Vagina (tissue), 2 donors: ENCODE measurements at regions not wholly inside any gene's neighbourhood (a gene's known extent, or its start where the extent isn't known, plus 50 kb on each side); places are given as distances from the start of the nearest gene placed in this dataset.

ENCODE experiments used
- DNase-seq, 2 donors: peaks; one replicate each; pipeline ENCODE4 v3.0.0-alpha.2; 2017; ENCODE audit errors: extremely low spot score in 2 of 2
- H3K27ac ChIP-seq: fragments of 200-600 bp; sonication (generic); one replicate; pipeline ENCODE4 v1.5.1; 2019
- H3K27me3 ChIP-seq: fragments of 200-600 bp; sonication (generic); one replicate; pipeline ENCODE4 v1.5.1; 2019
- H3K36me3 ChIP-seq, 2 donors: fragments of 200-600 bp; sonication (generic); one replicate each; pipeline ENCODE4 v1.5.1; 2017 to 2019
- H3K4me1 ChIP-seq: fragments of 200-600 bp; sonication (generic); one replicate; pipeline ENCODE4 v1.5.1; 2019
- H3K4me3 ChIP-seq, 2 donors: fragments of 200-600 bp; sonication (generic); 1 replicate in 1 of 2; 2 replicates in 1 of 2; pipeline ENCODE4 v1.5.1; 2016 to 2019
- H3K9me3 ChIP-seq: fragments of 200-600 bp; sonication (generic); one replicate; pipeline ENCODE4 v1.5.1; 2019
- POLR2A ChIP-seq, 2 donors: fragments of 450-650 bp; IDR thresholded peaks; one replicate each; pipeline ENCODE4 v1.6.1; 2017; ENCODE audit warnings: antibody characterized with exemption in 2 of 2, mild to moderate bottlenecking in 2 of 2, moderate library complexity in 2 of 2
- POLR2AphosphoS5 ChIP-seq, 2 donors: sonication (generic); formaldehyde crosslinking; IDR thresholded peaks; one replicate each; pipeline ENCODE4 v1.9.0; 2017; ENCODE audit warnings: antibody characterized with exemption in 2 of 2, mild to moderate bottlenecking in 2 of 2, low read depth in 1 of 2; ENCODE audit not compliant: insufficient read depth in 1 of 2
- intact Hi-C: fragments of 100-400 bp; cut with DNase I; formaldehyde crosslinking; loops from one replicate; pipeline ENCODE4 v1.15.1; 2023
- TF ChIP-seq, protein P1 (sequence below), 3 experiments: fragments of 450-650 bp in 2 of 3; fragments of 200-600 bp in 1 of 3; sonication (generic) in 1 of 3; IDR thresholded peaks; one replicate each; pipeline ENCODE4 v1.5.1; 2017 to 2019; ENCODE audit warnings: antibody characterized with exemption in 3 of 3, mild to moderate bottlenecking in 2 of 3, moderate library complexity in 2 of 3

DNA sequence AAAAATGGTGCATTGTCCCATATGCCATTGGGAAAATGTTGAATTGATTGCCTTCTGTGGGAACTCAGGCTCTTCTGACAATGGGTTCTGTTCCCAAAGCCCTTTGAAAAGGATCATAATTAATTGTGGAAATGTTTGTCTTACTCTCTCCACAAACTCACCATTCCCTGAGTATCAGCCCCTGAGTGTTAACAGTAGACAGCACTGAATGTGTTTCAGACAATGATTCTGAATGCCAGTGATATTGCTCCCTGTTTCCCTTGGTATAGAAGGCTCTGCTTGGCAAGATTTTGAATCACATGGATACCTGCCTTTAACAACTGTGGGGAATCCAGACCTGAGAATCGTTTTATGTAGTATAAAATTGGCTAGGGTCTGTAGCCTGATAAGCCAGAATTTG lies 1096.8 kb downstream of the ADGRL2 start:
- intact Hi-C loops = no loop called here
- H3K4me1 ChIP-seq = no peaks in the 10 kb centered on the region
- H3K27me3 ChIP-seq = no peaks in the 10 kb centered on the region
- TF ChIP-seq, protein P1, sequence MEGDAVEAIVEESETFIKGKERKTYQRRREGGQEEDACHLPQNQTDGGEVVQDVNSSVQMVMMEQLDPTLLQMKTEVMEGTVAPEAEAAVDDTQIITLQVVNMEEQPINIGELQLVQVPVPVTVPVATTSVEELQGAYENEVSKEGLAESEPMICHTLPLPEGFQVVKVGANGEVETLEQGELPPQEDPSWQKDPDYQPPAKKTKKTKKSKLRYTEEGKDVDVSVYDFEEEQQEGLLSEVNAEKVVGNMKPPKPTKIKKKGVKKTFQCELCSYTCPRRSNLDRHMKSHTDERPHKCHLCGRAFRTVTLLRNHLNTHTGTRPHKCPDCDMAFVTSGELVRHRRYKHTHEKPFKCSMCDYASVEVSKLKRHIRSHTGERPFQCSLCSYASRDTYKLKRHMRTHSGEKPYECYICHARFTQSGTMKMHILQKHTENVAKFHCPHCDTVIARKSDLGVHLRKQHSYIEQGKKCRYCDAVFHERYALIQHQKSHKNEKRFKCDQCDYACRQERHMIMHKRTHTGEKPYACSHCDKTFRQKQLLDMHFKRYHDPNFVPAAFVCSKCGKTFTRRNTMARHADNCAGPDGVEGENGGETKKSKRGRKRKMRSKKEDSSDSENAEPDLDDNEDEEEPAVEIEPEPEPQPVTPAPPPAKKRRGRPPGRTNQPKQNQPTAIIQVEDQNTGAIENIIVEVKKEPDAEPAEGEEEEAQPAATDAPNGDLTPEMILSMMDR (IDR thresholded peaks at IDR 0.05) = no peak
- TF ChIP-seq POLR2A (IDR thresholded peaks at IDR 0.05) (no peak), POLR2AphosphoS5 (IDR thresholded peaks at IDR 0.05; ENCODE audit: insufficient read depth in 1 of 2, low read depth in 1 of 2) (no peak)
- H3K36me3 ChIP-seq = no peaks in the 10 kb centered on the region
- H3K4me3 ChIP-seq = no peak overlapping the region
- no peaks in the 10 kb centered on the region for H3K9me3 ChIP-seq
- no peak for DNase-seq
- no peak overlapping the region for H3K27ac ChIP-seq

DNA sequence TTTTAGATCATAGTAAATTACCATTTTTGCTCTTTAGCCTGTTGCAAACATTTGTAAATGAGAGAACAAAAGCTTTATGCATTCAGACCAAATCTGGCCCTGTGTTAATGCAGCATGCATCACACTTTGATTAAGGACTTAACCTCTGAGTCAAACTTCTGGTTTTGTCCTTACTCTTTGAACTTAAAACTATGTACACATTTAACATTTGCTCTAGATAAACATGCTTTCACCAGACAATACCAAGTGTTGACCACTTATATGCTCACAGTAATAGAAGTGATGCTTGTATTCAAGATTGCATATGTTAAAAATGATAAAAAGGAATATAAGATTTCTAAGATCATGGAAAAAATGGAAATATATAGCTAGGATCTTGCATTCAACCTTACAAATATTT lies 1095.3 kb downstream of the ADGRL2 start:
- H3K9me3 ChIP-seq = no peaks in the 10 kb centered on the region
- no peaks in the 10 kb centered on the region for H3K36me3 ChIP-seq
- H3K27ac ChIP-seq = no peak overlapping the region
- H3K27me3 ChIP-seq = no peaks in the 10 kb centered on the region
- H3K4me1 ChIP-seq = no peaks in the 10 kb centered on the region
- H3K4me3 ChIP-seq = no peak overlapping the region
- DNase-seq = no peak
- TF ChIP-seq POLR2AphosphoS5 (IDR thresholded peaks at IDR 0.05; ENCODE audit: insufficient read depth in 1 of 2, low read depth in 1 of 2) = no peak
- TF ChIP-seq, protein P1 (IDR thresholded peaks at IDR 0.05) = no peak
- no peak for TF ChIP-seq POLR2A (IDR thresholded peaks at IDR 0.05)
- intact Hi-C loops = no loop called here

DNA sequence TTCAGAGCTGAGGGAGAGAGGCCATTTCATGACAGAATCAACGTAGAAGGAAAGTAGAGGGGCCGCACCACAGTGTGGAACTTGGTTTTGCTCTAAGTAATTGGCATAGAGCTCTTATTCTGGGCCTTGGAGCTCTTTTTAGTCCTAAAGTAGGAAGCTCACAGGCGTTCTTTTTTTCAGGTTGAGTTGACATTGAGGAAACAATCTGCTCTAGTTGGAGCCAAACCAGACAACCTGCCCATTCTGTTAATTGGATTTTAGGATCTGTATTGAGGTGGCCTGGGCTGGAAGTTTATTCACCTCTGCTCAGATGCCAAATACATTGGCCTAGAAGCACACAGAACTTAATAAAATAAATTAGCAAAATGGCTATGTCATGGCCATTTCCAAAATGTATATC lies 1093.9 kb downstream of the ADGRL2 start:
- no peak overlapping the region for H3K27ac ChIP-seq
- H3K4me3 ChIP-seq = no peak overlapping the region
- no peaks in the 10 kb centered on the region for H3K27me3 ChIP-seq
- TF ChIP-seq POLR2AphosphoS5 (IDR thresholded peaks at IDR 0.05; ENCODE audit: insufficient read depth in 1 of 2, low read depth in 1 of 2) (no peak), POLR2A (IDR thresholded peaks at IDR 0.05) (no peak)
- TF ChIP-seq, protein P1 (IDR thresholded peaks at IDR 0.05) = no peak
- DNase-seq = no peak
- H3K9me3 ChIP-seq = no peaks in the 10 kb centered on the region
- intact Hi-C loops = no loop called here
- H3K36me3 ChIP-seq = no peaks in the 10 kb centered on the region
- no peaks in the 10 kb centered on the region for H3K4me1 ChIP-seq

DNA sequence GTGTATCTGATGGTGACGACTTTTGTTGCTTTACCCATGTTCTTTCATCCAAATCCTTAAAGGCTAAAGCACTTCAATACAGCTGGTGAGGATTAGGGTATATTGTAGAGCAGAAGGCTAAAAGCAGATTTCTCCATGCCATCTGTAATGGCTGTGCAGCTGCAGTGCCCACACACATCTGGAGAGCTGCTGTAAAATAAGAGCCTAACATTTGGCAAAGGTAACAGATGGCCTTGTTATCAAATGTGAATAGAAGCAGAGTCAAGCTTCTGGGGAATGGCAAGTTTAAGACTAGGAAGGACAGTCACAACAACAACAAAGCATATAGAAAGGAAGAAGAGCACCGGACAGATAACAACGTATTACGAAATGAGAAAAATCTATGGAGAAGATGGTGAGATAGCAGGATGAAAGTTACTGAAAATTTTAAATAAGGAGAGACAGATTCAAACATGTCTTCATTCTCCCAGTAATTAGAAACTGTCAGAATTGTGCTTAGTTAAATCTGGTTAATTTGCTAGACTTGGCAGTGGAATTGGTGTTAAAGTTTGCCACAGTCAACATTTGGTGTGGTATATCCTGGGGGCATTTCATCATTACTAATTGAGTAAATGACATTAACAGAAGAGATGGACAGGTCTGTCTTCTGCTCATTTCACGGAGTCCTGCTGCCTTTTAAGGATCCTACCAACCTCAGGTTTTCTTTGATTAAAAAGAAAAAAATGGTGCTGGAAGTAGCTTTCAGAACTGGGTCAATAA lies 1093.2 kb downstream of the ADGRL2 start:
- TF ChIP-seq POLR2A (IDR thresholded peaks at IDR 0.05) = no peak
- no peak for TF ChIP-seq POLR2AphosphoS5 (IDR thresholded peaks at IDR 0.05; ENCODE audit: insufficient read depth in 1 of 2, low read depth in 1 of 2)
- TF ChIP-seq, protein P1 (IDR thresholded peaks at IDR 0.05) = no peak
- H3K27ac ChIP-seq = no peak overlapping the region
- H3K36me3 ChIP-seq = no peaks in the 10 kb centered on the region
- no peak for DNase-seq
- intact Hi-C loops = no loop called here
- no peaks in the 10 kb centered on the region for H3K27me3 ChIP-seq
- no peaks in the 10 kb centered on the region for H3K4me1 ChIP-seq
- H3K9me3 ChIP-seq = no peaks in the 10 kb centered on the region
- H3K4me3 ChIP-seq = no peak overlapping the region

DNA sequence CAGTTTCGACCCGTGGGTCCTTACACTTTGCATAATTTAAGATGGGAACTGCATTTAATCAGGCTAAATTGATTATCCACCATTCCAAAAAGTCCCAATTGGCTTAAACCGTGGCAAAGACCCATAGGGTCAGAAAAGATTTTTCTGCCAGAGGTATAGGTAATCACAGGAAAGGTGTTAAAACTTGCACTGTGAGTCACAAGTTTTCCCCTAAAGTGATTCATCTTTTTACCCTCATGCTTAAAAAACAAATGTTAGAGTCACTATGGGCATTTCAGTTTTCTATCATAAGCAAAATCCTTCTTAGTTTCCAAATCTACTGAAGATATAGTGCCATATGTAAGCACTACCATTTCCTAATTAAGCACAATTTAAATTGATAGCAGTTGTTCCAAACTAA lies 1079.8 kb downstream of the ADGRL2 start:
- Histone ChIP-seq H3K27ac (no peak overlapping the region), H3K9me3 (no peaks in the 10 kb centered on the region), H3K4me1 (no peaks in the 10 kb centered on the region), H3K27me3 (no peaks in the 10 kb centered on the region), H3K4me3 (no peak overlapping the region), H3K36me3 (no peaks in the 10 kb centered on the region)
- intact Hi-C loops = no loop called here
- no peak for DNase-seq
- TF ChIP-seq POLR2AphosphoS5 (IDR thresholded peaks at IDR 0.05; ENCODE audit: insufficient read depth in 1 of 2, low read depth in 1 of 2) (no peak), POLR2A (IDR thresholded peaks at IDR 0.05) (no peak)
- TF ChIP-seq, protein P1 (IDR thresholded peaks at IDR 0.05) = no peak
